Keratinocyte (primary cell): ENCODE measurements at regions not wholly inside any gene's neighbourhood (a gene's known extent, or its start where the extent isn't known, plus 50 kb on each side); places are given as distances from the start of the nearest gene placed in this dataset.

Source experiments
- EZH2 ChIP-seq: IDR thresholded peaks from one replicate; pipeline ENCODE4 v1.6.1; 2012; ENCODE audit warnings: inconsistent platforms, mild to moderate bottlenecking, low read length, moderate library complexity
- TF ChIP-seq, protein P1 (sequence below), 3 experiments: IDR thresholded peaks in 1 of 3; conservative IDR thresholded peaks in 1 of 3; optimal IDR thresholded peaks in 1 of 3; 2 replicates in 2 of 3; 3 replicates in 1 of 3; pipeline versions ENCODE3 to v1.5.1; 2011; ENCODE audit warnings: low read length in 3 of 3, mild to moderate bottlenecking in 3 of 3, moderate library complexity in 2 of 3, control low read depth in 1 of 3, inconsistent platforms in 1 of 3; ENCODE audit not compliant: insufficient read depth in 2 of 3; ENCODE audit errors: extremely low read depth in 1 of 3

DNA sequence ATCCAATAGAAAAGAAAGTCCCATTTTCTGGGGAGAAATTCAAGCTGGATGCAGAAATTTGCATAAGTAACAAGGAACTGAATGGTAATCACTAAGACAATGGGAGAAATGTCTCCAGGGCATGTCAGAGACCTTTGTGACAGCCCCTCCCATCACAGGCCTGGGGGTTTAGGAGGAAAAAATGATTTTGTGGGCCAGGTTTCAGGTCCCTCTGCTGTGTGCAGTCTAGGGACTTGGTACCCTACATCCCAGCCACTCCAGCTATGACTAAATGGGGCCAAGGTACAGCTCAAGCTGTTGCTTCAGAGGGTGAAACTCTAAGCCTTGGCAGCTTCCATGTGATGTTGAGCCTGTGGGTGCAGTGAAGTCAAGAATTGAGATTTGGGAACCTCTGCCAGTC, 695.5 kb upstream of the MIR17HG start:
- TF ChIP-seq, protein P1, sequence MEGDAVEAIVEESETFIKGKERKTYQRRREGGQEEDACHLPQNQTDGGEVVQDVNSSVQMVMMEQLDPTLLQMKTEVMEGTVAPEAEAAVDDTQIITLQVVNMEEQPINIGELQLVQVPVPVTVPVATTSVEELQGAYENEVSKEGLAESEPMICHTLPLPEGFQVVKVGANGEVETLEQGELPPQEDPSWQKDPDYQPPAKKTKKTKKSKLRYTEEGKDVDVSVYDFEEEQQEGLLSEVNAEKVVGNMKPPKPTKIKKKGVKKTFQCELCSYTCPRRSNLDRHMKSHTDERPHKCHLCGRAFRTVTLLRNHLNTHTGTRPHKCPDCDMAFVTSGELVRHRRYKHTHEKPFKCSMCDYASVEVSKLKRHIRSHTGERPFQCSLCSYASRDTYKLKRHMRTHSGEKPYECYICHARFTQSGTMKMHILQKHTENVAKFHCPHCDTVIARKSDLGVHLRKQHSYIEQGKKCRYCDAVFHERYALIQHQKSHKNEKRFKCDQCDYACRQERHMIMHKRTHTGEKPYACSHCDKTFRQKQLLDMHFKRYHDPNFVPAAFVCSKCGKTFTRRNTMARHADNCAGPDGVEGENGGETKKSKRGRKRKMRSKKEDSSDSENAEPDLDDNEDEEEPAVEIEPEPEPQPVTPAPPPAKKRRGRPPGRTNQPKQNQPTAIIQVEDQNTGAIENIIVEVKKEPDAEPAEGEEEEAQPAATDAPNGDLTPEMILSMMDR (optimal IDR thresholded peaks at IDR 0.05 in 1 of 3, IDR thresholded peaks at IDR 0.05 in 1 of 3, conservative IDR thresholded peaks at IDR 0.05 in 1 of 3; ENCODE audit: extremely low read depth in 1 of 3, insufficient read depth in 2 of 3, low read length in 3 of 3): no peak
- no peak for TF ChIP-seq EZH2
